H9 (cell line): ENCODE measurements at regions not wholly inside any gene's neighbourhood (a gene's known extent, or its start where the extent isn't known, plus 50 kb on each side); places are given as distances from the start of the nearest gene placed in this dataset.

Experiments
- DNase-seq: peaks from one replicate; pipeline ENCODE4 v3.0.0-alpha.2; 2017
- H2AFZ ChIP-seq: one replicate; pipeline ENCODE4 v1.6.1; 2013; ENCODE audit warnings: mild to moderate bottlenecking, low read length, control low read depth, moderate library complexity
- H2AK5ac ChIP-seq: 2 replicates; pipeline ENCODE4 v1.6.1; 2013; ENCODE audit warnings: low read length, control low read depth, mixed read lengths; ENCODE audit not compliant: insufficient read length
- H2BK120ac ChIP-seq: one replicate; pipeline ENCODE4 v1.6.1; 2013; ENCODE audit warnings: low read depth, mild to moderate bottlenecking, low read length, control low read depth, inconsistent platforms; ENCODE audit not compliant: poor library complexity, severe bottlenecking
- H2BK12ac ChIP-seq: 2 replicates; pipeline ENCODE4 v1.6.1; 2013; ENCODE audit warnings: low read length, control low read depth, mixed read lengths, low read depth; ENCODE audit not compliant: insufficient read length
- H2BK15ac ChIP-seq: 2 replicates; pipeline ENCODE4 v1.6.1; 2013; ENCODE audit warnings: low read depth, low read length, control low read depth
- H2BK20ac ChIP-seq: one replicate; pipeline ENCODE4 v1.6.1; 2013; ENCODE audit warnings: low read depth, mild to moderate bottlenecking, low read length, control low read depth, inconsistent platforms; ENCODE audit not compliant: poor library complexity, severe bottlenecking
- H2BK5ac ChIP-seq: 2 replicates; pipeline ENCODE4 v1.6.1; 2013; ENCODE audit warnings: low read length, control low read depth, mixed read lengths; ENCODE audit not compliant: insufficient read length
- H3K14ac ChIP-seq: 2 replicates; pipeline ENCODE4 v1.6.1; 2013; ENCODE audit warnings: low read length, control low read depth; ENCODE audit not compliant: insufficient read depth
- H3K18ac ChIP-seq: 2 replicates; pipeline ENCODE4 v1.6.1; 2013; ENCODE audit warnings: low read depth, mild to moderate bottlenecking, mixed read lengths, low read length, control low read depth; ENCODE audit not compliant: insufficient read length
- H3K23ac ChIP-seq: 2 replicates; pipeline ENCODE4 v1.6.1; 2013; ENCODE audit warnings: low read length, control low read depth, mixed read lengths, low read depth; ENCODE audit not compliant: insufficient read length
- H3K23me2 ChIP-seq: 2 replicates; pipeline ENCODE4 v1.6.1; 2013; ENCODE audit warnings: low read depth, mild to moderate bottlenecking, mixed read lengths, low read length, control low read depth; ENCODE audit not compliant: insufficient read length, poor library complexity, severe bottlenecking
- H3K27ac ChIP-seq: 2 replicates; pipeline ENCODE4 v1.5.1; 2013; ENCODE audit warnings: low read length, control low read depth, mixed read lengths, low read depth; ENCODE audit not compliant: insufficient read length
- H3K27me3 ChIP-seq: 2 replicates; pipeline ENCODE4 v1.6.1; 2013; ENCODE audit warnings: low read length, control low read depth, inconsistent platforms; ENCODE audit not compliant: insufficient read depth
- H3K4ac ChIP-seq: 2 replicates; pipeline ENCODE4 v1.6.1; 2013; ENCODE audit warnings: low read depth, mild to moderate bottlenecking, control low read depth, inconsistent platforms, low read length, moderate library complexity
- H3K4me1 ChIP-seq: 2 replicates; pipeline ENCODE4 v1.6.1; 2013; ENCODE audit warnings: low read length, control low read depth, inconsistent platforms; ENCODE audit not compliant: insufficient read depth
- H3K4me2 ChIP-seq: 2 replicates; pipeline ENCODE4 v1.6.1; 2013; ENCODE audit warnings: low read length, control low read depth, mixed read lengths; ENCODE audit not compliant: insufficient read length, insufficient read depth
- H3K56ac ChIP-seq: 2 replicates; pipeline ENCODE4 v1.6.1; 2013; ENCODE audit warnings: low read depth, mild to moderate bottlenecking, mixed read lengths, low read length, control low read depth; ENCODE audit not compliant: insufficient read length
- H3K79me1 ChIP-seq: 2 replicates; pipeline ENCODE4 v1.6.1; 2013; ENCODE audit warnings: low read depth, mild to moderate bottlenecking, moderate library complexity, low read length, control low read depth, inconsistent platforms; ENCODE audit not compliant: insufficient read depth, poor library complexity, severe bottlenecking
- H3K79me2 ChIP-seq: 2 replicates; pipeline ENCODE4 v1.6.1; 2013; ENCODE audit warnings: low read length, control low read depth, inconsistent platforms; ENCODE audit not compliant: insufficient read depth
- H3K9ac ChIP-seq: 2 replicates; pipeline ENCODE4 v1.6.1; 2013; ENCODE audit warnings: low read length, control low read depth, mixed read lengths; ENCODE audit not compliant: insufficient read length; ENCODE audit errors: extremely low read depth
- H3K9me3 ChIP-seq: one replicate; pipeline ENCODE4 v1.6.1; 2013; ENCODE audit warnings: low read depth, low read length, inconsistent platforms; ENCODE audit not compliant: control insufficient read depth
- H3T11ph ChIP-seq: one replicate; pipeline ENCODE4 v1.6.1; 2013; ENCODE audit warnings: mild to moderate bottlenecking, low read length, control low read depth, inconsistent platforms
- H4K20me1 ChIP-seq: one replicate; pipeline ENCODE4 v1.6.1; 2013; ENCODE audit not compliant: control insufficient read depth, insufficient read length, insufficient read depth
- H4K5ac ChIP-seq: 2 replicates; pipeline ENCODE4 v1.6.1; 2013; ENCODE audit warnings: low read depth, mild to moderate bottlenecking, mixed read lengths, low read length, control low read depth; ENCODE audit not compliant: insufficient read length
- H4K8ac ChIP-seq: replicated peaks from 2 replicates; pipeline ENCODE4 v1.6.1; 2013; ENCODE audit warnings: low read length, control low read depth, mixed read lengths, low read depth; ENCODE audit not compliant: insufficient read length
- H4K91ac ChIP-seq: 2 replicates; pipeline ENCODE4 v1.6.1; 2013; ENCODE audit warnings: low read depth, mild to moderate bottlenecking, moderate library complexity, mixed read lengths, low read length, control low read depth; ENCODE audit not compliant: insufficient read length
- H3K27ac Mint-ChIP-seq, 3 experiments: 2 replicates in 2 of 3; 3 replicates in 1 of 3; pipeline ENCODE4 v1.8.0; 2020 to 2021; ENCODE audit warnings: mixed read lengths in 3 of 3, mild to moderate bottlenecking in 1 of 3, moderate library complexity in 1 of 3
- H3K27me3 Mint-ChIP-seq: 2 replicates; pipeline ENCODE4 v1.8.0; 2021; ENCODE audit warnings: low read depth, mild to moderate bottlenecking, moderate library complexity, mixed read lengths
- H3K36me3 Mint-ChIP-seq, 3 experiments: 2 replicates in 2 of 3; 3 replicates in 1 of 3; pipeline ENCODE4 v1.8.0; 2020 to 2021; ENCODE audit warnings: low read depth in 3 of 3, mixed read lengths in 3 of 3; ENCODE audit not compliant: insufficient read depth in 1 of 3
- H3K4me1 Mint-ChIP-seq, 2 experiments: 2 replicates each; pipeline ENCODE4 v1.8.0; 2020; ENCODE audit warnings: mixed read lengths in 2 of 2
- H3K4me3 Mint-ChIP-seq, 2 experiments: 2 replicates in 1 of 2; 3 replicates in 1 of 2; pipeline ENCODE4 v1.8.0; 2020 to 2021; ENCODE audit warnings: mild to moderate bottlenecking in 2 of 2, mixed read lengths in 2 of 2, moderate library complexity in 1 of 2
- H3K9me3 Mint-ChIP-seq, 2 experiments: 2 replicates in 1 of 2; 3 replicates in 1 of 2; pipeline ENCODE4 v1.8.0; 2020; ENCODE audit warnings: mild to moderate bottlenecking in 2 of 2, mixed read lengths in 2 of 2, moderate library complexity in 1 of 2
- WGBS: extraction: QIAGEN DNeasy Blood & Tissue Kit; methylation state at CpG from one replicate; pipeline ENCODE4 v1.1.7; 2013; ENCODE audit warnings: missing lambda C conversion rate, low lambda C conversion rate, mixed read lengths; ENCODE audit not compliant: insufficient read length; ENCODE audit errors: extremely low coverage; 5-methylcytosine and 5-hydroxymethylcytosine counted together
- TF ChIP-seq, protein P1 (sequence below): fragments of 200-600 bp; sonication (generic); conservative IDR thresholded peaks from 3 replicates; pipeline ENCODE4 v1.8.0; 2021; ENCODE audit warnings: antibody characterized with exemption, mild to moderate bottlenecking

GRCh38 chrX:124209792-124210576 is 122.5 kb upstream of the TEX13D start:
- no peak overlapping the region for H2BK15ac ChIP-seq
- no peak overlapping the region for H3K9ac ChIP-seq
- no peak for DNase-seq
- no peak overlapping the region for H2BK12ac ChIP-seq
- no peak overlapping the region for H3K18ac ChIP-seq
- Mint-ChIP-seq H3K27me3 (no peaks in the 10 kb centered on the region), H3K36me3 (no peaks in the 10 kb centered on the region; a peak in 1 of 7 replicates), H3K27ac (no peak overlapping the region), H3K9me3 (peaks cover 8% of the 10 kb centered on the region in 2 experiments), H3K4me1 (peaks cover 4 to 5% of the 10 kb centered on the region in 2 experiments), H3K4me3 (no peak overlapping the region)
- H4K20me1 ChIP-seq, result no peaks in the 10 kb centered on the region
- H2BK120ac ChIP-seq, result no peak overlapping the region
- H3K9me3 ChIP-seq, result peaks cover 9% of the 10 kb centered on the region
- WGBS, result no CpG with 5 or more reads among the region's 6 CpGs
- no peak overlapping the region for H3K27ac ChIP-seq
- H4K8ac ChIP-seq, result no peak overlapping the region
- TF ChIP-seq, protein P1, sequence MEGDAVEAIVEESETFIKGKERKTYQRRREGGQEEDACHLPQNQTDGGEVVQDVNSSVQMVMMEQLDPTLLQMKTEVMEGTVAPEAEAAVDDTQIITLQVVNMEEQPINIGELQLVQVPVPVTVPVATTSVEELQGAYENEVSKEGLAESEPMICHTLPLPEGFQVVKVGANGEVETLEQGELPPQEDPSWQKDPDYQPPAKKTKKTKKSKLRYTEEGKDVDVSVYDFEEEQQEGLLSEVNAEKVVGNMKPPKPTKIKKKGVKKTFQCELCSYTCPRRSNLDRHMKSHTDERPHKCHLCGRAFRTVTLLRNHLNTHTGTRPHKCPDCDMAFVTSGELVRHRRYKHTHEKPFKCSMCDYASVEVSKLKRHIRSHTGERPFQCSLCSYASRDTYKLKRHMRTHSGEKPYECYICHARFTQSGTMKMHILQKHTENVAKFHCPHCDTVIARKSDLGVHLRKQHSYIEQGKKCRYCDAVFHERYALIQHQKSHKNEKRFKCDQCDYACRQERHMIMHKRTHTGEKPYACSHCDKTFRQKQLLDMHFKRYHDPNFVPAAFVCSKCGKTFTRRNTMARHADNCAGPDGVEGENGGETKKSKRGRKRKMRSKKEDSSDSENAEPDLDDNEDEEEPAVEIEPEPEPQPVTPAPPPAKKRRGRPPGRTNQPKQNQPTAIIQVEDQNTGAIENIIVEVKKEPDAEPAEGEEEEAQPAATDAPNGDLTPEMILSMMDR, result no peak
- no peak overlapping the region for H2AFZ ChIP-seq
- no peaks in the 10 kb centered on the region for H3K27me3 ChIP-seq
- no peaks in the 10 kb centered on the region for H3K4me1 ChIP-seq
- no peak overlapping the region for H4K5ac ChIP-seq
- no peak overlapping the region for H3K56ac ChIP-seq
- no peak overlapping the region for H3K14ac ChIP-seq
- H3K79me2 ChIP-seq, result no peaks in the 10 kb centered on the region
- H3K79me1 ChIP-seq, result no peaks in the 10 kb centered on the region
- no peak overlapping the region for H3K4ac ChIP-seq
- H2BK20ac ChIP-seq, result no peak overlapping the region
- no peak overlapping the region for H3T11ph ChIP-seq
- H3K23me2 ChIP-seq, result no peaks in the 10 kb centered on the region
- no peak overlapping the region for H2BK5ac ChIP-seq
- no peak overlapping the region for H2AK5ac ChIP-seq
- no peak overlapping the region for H3K23ac ChIP-seq
- no peak overlapping the region for H3K4me2 ChIP-seq
- H4K91ac ChIP-seq, result no peak overlapping the region
